Stimulated activated naive CD8-positive, alpha-beta T cell treated with anti-CD3 and anti-CD28 coated beads, Interleukin-15, amount 100 ng/mL, for 72 hours (primary cell): ENCODE measurements at regions not wholly inside any gene's neighbourhood (a gene's known extent, or its start where the extent isn't known, plus 50 kb on each side); places are given as distances from the start of the nearest gene placed in this dataset.

Source experiments
- ATAC-seq: fragments of 150-1000 bp; cut with Tn5 transposase; 2 replicates; pipeline ENCODE4 v1.10.0; 2021; ENCODE audit warnings: mild to moderate bottlenecking, moderate library complexity
- DNase-seq, 2 donors: peaks; one replicate each; pipeline ENCODE4 v3.0.0; 2021 to 2022
- H3K27ac Mint-ChIP-seq, 2 donors: one replicate each; pipeline ENCODE4 v1.8.0; 2022; ENCODE audit warnings: mild to moderate bottlenecking in 2 of 2, mixed read lengths in 2 of 2, moderate library complexity in 2 of 2
- H3K27me3 Mint-ChIP-seq: one replicate; pipeline ENCODE4 v1.8.0; 2022; ENCODE audit warnings: mixed read lengths
- H3K4me1 Mint-ChIP-seq: one replicate; pipeline ENCODE4 v1.8.0; 2022; ENCODE audit warnings: mild to moderate bottlenecking, mixed read lengths
- H3K4me3 Mint-ChIP-seq, 2 donors: one replicate each; pipeline ENCODE4 v1.8.0; 2022; ENCODE audit warnings: mild to moderate bottlenecking in 2 of 2, mixed read lengths in 2 of 2, moderate library complexity in 1 of 2
- H3K9me3 Mint-ChIP-seq, 2 donors: one replicate each; pipeline ENCODE4 v1.8.0; 2022; ENCODE audit warnings: mixed read lengths in 2 of 2

GRCh38 chr1:187294421-187295201 lies 465.9 kb downstream of the PLA2G4A start:
- no peak for ATAC-seq
- no peak overlapping the region for H3K27ac Mint-ChIP-seq

GRCh38 chr1:187300081-187300480 lies 471.3 kb downstream of the PLA2G4A start:
- no peak for ATAC-seq
- DNase-seq, result no peak
- Mint-ChIP-seq H3K4me3 (no peak overlapping the region), H3K27me3 (no peaks in the 10 kb centered on the region), H3K4me1 (no peaks in the 10 kb centered on the region), H3K27ac (no peak overlapping the region), H3K9me3 (peaks cover 5 to 6% of the 10 kb centered on the region in 2 donors)

More at GRCh38 chr1:187294421-187295201, 465.9 kb downstream of the PLA2G4A start:
- H3K27me3 Mint-ChIP-seq, result no peaks in the 10 kb centered on the region
- no peak for DNase-seq
- H3K4me3 Mint-ChIP-seq, result no peak overlapping the region
- H3K4me1 Mint-ChIP-seq, result no peaks in the 10 kb centered on the region
- no peaks in the 10 kb centered on the region for H3K9me3 Mint-ChIP-seq

- ATAC-seq (no peak), DNase-seq (no peak)
- Mint-ChIP-seq H3K27me3 (no peaks in the 10 kb centered on the region), H3K4me3 (no peak overlapping the region), H3K9me3 (peaks cover 5 to 11% of the 10 kb centered on the region in 2 donors), H3K27ac (no peak overlapping the region), H3K4me1 (no peaks in the 10 kb centered on the region)
These were observed 478.1 kb downstream of the PLA2G4A start for GRCh38 chr1:187306710-187307415.

GRCh38 chr1:187310038-187310631 lies 481.4 kb downstream of the PLA2G4A start:
- Mint-ChIP-seq H3K4me1 (no peaks in the 10 kb centered on the region), H3K27ac (no peak overlapping the region), H3K9me3 (peaks cover 0 to 5% of the 10 kb centered on the region in 2 donors), H3K27me3 (no peaks in the 10 kb centered on the region), H3K4me3 (no peak overlapping the region)
- ATAC-seq (no peak), DNase-seq (no peak)

- H3K27me3 Mint-ChIP-seq, result no peaks in the 10 kb centered on the region
- H3K9me3 Mint-ChIP-seq, result no peaks in the 10 kb centered on the region
- DNase-seq (no peak), ATAC-seq (no peak)
- no peak overlapping the region for H3K27ac Mint-ChIP-seq
- no peaks in the 10 kb centered on the region for H3K4me1 Mint-ChIP-seq
- H3K4me3 Mint-ChIP-seq, result no peak overlapping the region
These were observed 484.4 kb downstream of the PLA2G4A start for GRCh38 chr1:187313115-187313514.

- no peak for ATAC-seq
- Mint-ChIP-seq H3K4me3 (no peak overlapping the region), H3K9me3 (peaks cover 0 to 5% of the 10 kb centered on the region in 2 donors), H3K4me1 (no peaks in the 10 kb centered on the region), H3K27me3 (no peaks in the 10 kb centered on the region), H3K27ac (no peak overlapping the region)
- no peak for DNase-seq
These were observed 497.8 kb downstream of the PLA2G4A start for GRCh38 chr1:187326557-187326956.

GRCh38 chr1:187336441-187337168 lies 507.9 kb downstream of the PLA2G4A start:
- no peaks in the 10 kb centered on the region for H3K27me3 Mint-ChIP-seq
- H3K4me3 Mint-ChIP-seq, result no peak overlapping the region
- H3K9me3 Mint-ChIP-seq, result peaks cover 5 to 11% of the 10 kb centered on the region in 2 donors
- DNase-seq, result no peak
- H3K27ac Mint-ChIP-seq, result no peak overlapping the region
- H3K4me1 Mint-ChIP-seq, result no peaks in the 10 kb centered on the region
- no peak for ATAC-seq

- Mint-ChIP-seq H3K4me1 (no peaks in the 10 kb centered on the region), H3K27me3 (no peaks in the 10 kb centered on the region), H3K9me3 (peaks cover 5 to 11% of the 10 kb centered on the region in 2 donors), H3K27ac (no peak overlapping the region), H3K4me3 (no peak overlapping the region)
- ATAC-seq, result no peak
- no peak for DNase-seq
These were observed 510.1 kb downstream of the PLA2G4A start for GRCh38 chr1:187338762-187339412.

GRCh38 chr1:187342495-187342894 lies 513.7 kb downstream of the PLA2G4A start:
- Mint-ChIP-seq H3K27ac (no peak overlapping the region), H3K4me1 (no peaks in the 10 kb centered on the region), H3K9me3 (peaks cover 5 to 11% of the 10 kb centered on the region in 2 donors), H3K27me3 (no peaks in the 10 kb centered on the region), H3K4me3 (no peak overlapping the region)
- ATAC-seq (no peak), DNase-seq (no peak)

GRCh38 chr1:187374082-187374481 lies 545.3 kb downstream of the PLA2G4A start:
- Mint-ChIP-seq H3K27ac (no peak overlapping the region), H3K4me3 (no peak overlapping the region), H3K27me3 (no peaks in the 10 kb centered on the region), H3K9me3 (peaks cover 0 to 7% of the 10 kb centered on the region in 2 donors), H3K4me1 (no peaks in the 10 kb centered on the region)
- ATAC-seq, result no peak
- DNase-seq, result no peak

GRCh38 chr1:187374742-187375141 lies 546.0 kb downstream of the PLA2G4A start:
- Mint-ChIP-seq H3K9me3 (peaks cover 0 to 7% of the 10 kb centered on the region in 2 donors), H3K4me1 (no peaks in the 10 kb centered on the region), H3K27me3 (no peaks in the 10 kb centered on the region), H3K4me3 (no peak overlapping the region), H3K27ac (no peak overlapping the region)
- DNase-seq (no peak), ATAC-seq (no peak)

GRCh38 chr1:187383366-187383765 lies 554.6 kb downstream of the PLA2G4A start:
- no peaks in the 10 kb centered on the region for H3K4me1 Mint-ChIP-seq
- H3K27ac Mint-ChIP-seq, result no peak overlapping the region
- H3K4me3 Mint-ChIP-seq, result no peak overlapping the region
- H3K27me3 Mint-ChIP-seq, result no peaks in the 10 kb centered on the region
- no peak for ATAC-seq
- no peak for DNase-seq
- peaks cover 0 to 8% of the 10 kb centered on the region in 2 donors for H3K9me3 Mint-ChIP-seq

- peaks cover 0 to 8% of the 10 kb centered on the region in 2 donors for H3K9me3 Mint-ChIP-seq
These were observed 555.8 kb downstream of the PLA2G4A start for GRCh38 chr1:187384504-187384903.

GRCh38 chr1:187390215-187390818 lies 561.6 kb downstream of the PLA2G4A start:
- H3K4me1 Mint-ChIP-seq, result no peaks in the 10 kb centered on the region
- H3K27ac Mint-ChIP-seq, result no peak overlapping the region
- no peak overlapping the region for H3K4me3 Mint-ChIP-seq
- H3K9me3 Mint-ChIP-seq, result peaks cover 1 to 8% of the 10 kb centered on the region in 2 donors
- no peaks in the 10 kb centered on the region for H3K27me3 Mint-ChIP-seq
- no peak for ATAC-seq
- DNase-seq, result no peak

More at GRCh38 chr1:187384504-187384903, 555.8 kb downstream of the PLA2G4A start:
- DNase-seq (no peak), ATAC-seq (peak; percentile 59)
- no peak overlapping the region for H3K27ac Mint-ChIP-seq
- no peaks in the 10 kb centered on the region for H3K27me3 Mint-ChIP-seq
- no peaks in the 10 kb centered on the region for H3K4me1 Mint-ChIP-seq
- H3K4me3 Mint-ChIP-seq, result no peak overlapping the region

- H3K27me3 Mint-ChIP-seq, result no peaks in the 10 kb centered on the region
- DNase-seq (no peak), ATAC-seq (no peak)
- H3K9me3 Mint-ChIP-seq, result peaks cover 21 to 29% of the 10 kb centered on the region in 2 donors
- H3K27ac Mint-ChIP-seq, result peak overlapping the region in 1 of 2 donors; percentile 34
- H3K4me3 Mint-ChIP-seq, result no peak overlapping the region
- H3K4me1 Mint-ChIP-seq, result no peaks in the 10 kb centered on the region
These were observed 567.5 kb downstream of the PLA2G4A start for GRCh38 chr1:187396226-187396625.
